ENCODE measurements at regions not wholly inside any gene's neighbourhood (a gene's known extent, or its start where the extent isn't known, plus 50 kb on each side); places are given as distances from the start of the nearest gene placed in this dataset.

DNA sequence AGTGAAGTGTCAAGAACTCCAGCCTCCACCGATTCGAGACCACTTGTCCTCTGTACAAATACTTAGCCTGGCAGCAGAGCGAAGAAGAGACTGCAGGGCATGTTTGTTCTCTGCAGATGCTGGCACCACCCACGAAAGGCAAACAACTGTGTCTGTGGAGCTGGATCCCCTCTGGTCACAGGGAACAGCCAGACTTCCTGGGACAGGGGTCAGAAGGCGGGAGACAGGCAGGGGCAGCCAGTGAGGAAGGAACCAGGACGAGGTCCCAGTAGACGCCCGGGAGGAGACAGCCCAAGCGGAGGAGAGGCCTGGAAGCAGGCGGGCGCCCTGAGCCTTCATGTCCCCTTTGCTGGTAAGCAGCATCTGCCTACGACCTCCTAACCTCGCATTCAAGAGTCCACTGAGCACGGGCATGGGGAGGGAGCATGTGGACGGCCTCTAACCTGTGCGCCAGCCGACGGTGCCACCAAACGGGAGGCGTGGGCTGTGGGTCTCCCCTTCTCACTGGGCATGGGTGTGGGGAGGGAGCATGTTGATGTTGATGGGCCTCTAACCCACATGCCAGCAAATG lies 265.5 kb downstream of the DLL1 start:
- peaks cover 8% of the 10 kb centered on the region for H3K27me3 ChIP-seq (ENCODE audit: insufficient read depth, low read length)
- no peaks in the 10 kb centered on the region for H3K9me3 ChIP-seq (ENCODE audit: low read depth, low read length)
- H3K4me3 ChIP-seq (ENCODE audit: low read length): no peak overlapping the region

DNA sequence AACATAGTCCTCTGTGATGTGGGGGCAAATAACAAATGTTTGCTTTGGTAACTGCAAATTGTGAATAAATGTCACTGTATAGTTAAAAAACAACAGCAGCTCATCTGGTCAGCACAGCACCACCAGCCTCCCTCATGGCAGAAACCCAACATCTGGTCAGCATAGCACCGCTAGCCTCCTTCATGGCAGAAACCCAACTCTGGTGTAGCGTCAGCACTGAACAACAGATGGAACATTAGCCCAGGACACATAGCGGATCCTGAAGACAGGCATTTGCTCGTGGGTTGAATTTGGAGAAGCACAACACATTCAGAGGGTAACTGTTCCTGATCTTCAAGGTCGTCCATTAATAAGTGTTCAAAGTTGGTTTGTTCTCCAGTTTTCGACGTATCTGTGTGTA lies 265.9 kb downstream of the DLL1 start:
- H3K27me3 ChIP-seq (ENCODE audit: insufficient read depth, low read length): peaks cover 8% of the 10 kb centered on the region
- no peaks in the 10 kb centered on the region for H3K9me3 ChIP-seq (ENCODE audit: low read depth, low read length)
- H3K4me1 ChIP-seq (ENCODE audit: insufficient read depth, low read length): no peaks in the 10 kb centered on the region
- H3K4me3 ChIP-seq (ENCODE audit: low read length): no peak overlapping the region

More for the DNA sequence above, 265.5 kb downstream of the DLL1 start:
- H3K4me1 ChIP-seq (ENCODE audit: insufficient read depth, low read length): no peaks in the 10 kb centered on the region

DNA sequence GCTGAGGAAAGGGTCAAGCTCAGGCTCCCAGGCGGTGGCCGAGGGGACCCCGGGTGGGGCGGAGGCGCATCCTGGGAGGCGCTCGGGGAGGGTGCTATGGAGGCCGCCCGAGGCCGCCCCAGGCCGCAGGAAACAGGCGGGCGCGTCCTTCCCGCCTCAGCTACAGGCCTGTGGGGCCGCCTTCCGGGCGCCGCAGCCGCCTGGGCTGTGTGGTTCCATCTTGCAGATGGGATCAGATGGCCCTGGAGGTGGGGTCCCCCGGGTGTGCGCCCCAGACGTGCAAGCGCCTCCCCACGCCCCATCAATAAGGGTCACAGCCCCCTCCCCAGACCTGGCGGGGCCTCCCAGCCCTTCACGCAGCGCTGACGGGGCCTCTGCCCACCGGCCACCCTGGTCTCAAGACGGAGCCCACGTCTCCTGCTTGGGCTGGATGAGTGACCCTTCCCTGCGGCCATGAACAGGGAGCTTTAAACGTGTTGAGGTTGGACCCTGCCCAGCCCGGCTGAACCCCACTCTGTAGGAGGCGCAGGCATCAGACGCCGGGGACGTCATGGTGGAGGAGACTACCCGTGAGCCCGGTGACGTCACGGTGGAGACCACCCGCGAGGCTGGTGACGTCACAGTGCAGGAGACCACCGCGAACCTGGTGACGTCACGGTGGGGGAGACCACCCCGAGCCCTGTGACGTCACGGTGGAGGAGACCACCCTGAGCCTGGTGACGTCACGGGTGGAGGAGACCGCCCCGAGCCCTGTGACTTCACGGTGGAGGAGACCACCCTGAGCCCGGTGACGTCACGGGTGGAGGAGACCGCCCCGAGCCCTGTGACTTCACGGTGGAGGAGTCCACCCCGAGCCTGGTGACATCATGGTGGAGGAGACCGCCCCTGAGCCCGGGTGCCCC lies 267.0 kb downstream of the DLL1 start:
- Histone ChIP-seq H3K4me3 (ENCODE audit: low read length) (no peak overlapping the region), H3K9me3 (ENCODE audit: low read depth, low read length) (no peaks in the 10 kb centered on the region), H3K4me1 (ENCODE audit: insufficient read depth, low read length) (no peaks in the 10 kb centered on the region), H3K27me3 (ENCODE audit: insufficient read depth, low read length) (peaks cover 8% of the 10 kb centered on the region)

DNA sequence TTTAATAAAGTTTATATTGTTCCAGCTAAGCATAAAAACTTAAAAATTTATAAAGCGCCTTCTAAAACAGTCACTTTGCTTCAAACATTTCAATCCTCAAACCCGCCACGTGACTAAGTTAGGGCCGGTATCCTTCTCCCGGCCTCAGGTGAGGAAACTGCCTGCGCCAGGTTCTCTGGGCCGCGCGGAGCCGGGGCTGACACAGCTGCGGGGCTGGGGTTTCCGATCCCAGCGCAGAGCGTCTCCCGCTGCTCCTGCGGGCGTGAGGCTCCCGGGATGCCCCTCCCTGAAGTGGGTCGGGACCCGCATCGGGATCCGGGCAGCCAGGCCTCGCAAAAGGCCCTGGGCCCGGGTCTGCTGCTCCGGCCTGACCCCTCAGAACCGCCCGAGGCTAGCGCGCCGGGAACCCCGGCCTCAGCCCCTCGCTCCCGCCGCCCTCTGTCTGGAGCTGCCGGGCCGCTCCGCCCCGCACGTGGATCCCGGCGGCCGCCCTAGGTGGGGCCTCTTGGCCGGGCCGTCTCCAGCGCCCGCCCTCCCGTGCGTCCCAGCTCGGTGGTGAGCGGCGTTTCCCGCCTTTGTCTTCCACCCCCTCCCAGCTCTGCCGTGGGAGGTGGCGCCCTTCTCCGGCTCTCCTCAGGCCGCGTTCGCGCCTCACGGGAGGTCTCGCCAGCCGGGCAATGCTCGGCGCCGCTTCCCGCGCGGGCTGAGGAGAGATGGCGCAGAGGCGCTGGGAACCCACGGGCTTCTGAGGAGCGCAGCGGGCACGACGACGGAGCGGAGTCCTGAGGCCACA lies 267.9 kb downstream of the DLL1 start:
- no peak overlapping the region for H3K4me3 ChIP-seq (ENCODE audit: low read length)
- H3K27me3 ChIP-seq (ENCODE audit: insufficient read depth, low read length): peaks cover 8% of the 10 kb centered on the region
- H3K4me1 ChIP-seq (ENCODE audit: insufficient read depth, low read length): no peaks in the 10 kb centered on the region
- H3K9me3 ChIP-seq (ENCODE audit: low read depth, low read length): no peaks in the 10 kb centered on the region

DNA sequence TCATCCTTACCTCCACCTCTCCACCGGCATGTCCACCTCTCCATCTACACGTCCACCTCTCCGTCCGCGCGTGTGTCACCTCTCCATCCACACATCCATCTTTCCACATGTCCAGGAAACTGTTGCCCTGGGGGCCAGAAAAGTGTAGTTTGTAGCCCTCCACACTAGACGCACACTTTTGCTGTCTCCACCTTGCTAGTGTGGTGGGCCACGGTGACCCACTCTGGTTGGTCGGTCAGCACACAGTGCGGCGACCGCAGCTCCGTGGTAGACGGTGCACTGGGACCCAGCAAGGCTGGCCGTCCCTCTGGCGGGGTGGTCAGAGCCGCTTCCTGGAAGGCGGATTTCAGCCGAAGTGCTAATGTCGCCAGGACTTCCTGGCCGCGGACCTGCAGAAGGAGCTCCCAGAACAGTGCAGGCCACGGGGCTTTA lies 268.6 kb downstream of the DLL1 start:
- H3K4me3 ChIP-seq (ENCODE audit: low read length): no peak overlapping the region
- peaks cover 8% of the 10 kb centered on the region for H3K27me3 ChIP-seq (ENCODE audit: insufficient read depth, low read length)
- H3K9me3 ChIP-seq (ENCODE audit: low read depth, low read length): no peaks in the 10 kb centered on the region
- H3K4me1 ChIP-seq (ENCODE audit: insufficient read depth, low read length): no peaks in the 10 kb centered on the region

DNA sequence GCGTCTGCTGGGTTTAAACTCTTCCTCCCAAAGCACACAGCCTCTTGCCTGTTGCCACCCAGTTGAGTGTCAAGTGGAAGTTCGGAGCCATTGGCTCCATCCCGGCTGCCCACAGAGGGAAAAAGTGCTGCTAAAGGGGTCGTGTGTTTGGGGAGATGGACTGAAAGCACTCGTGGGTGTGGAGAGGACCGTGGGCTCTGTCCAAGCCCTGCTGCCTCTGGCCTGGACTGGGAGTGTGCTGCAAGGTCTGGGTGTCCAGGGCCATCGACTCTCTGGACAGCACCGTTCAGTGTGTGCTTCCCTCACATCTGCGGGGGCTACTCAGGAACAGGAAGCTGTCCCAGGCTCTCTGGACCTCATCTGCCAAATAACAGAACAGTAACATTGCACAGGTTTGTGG lies 269.3 kb downstream of the DLL1 start:
- Histone ChIP-seq H3K4me3 (ENCODE audit: low read length) (no peak overlapping the region), H3K4me1 (ENCODE audit: insufficient read depth, low read length) (no peaks in the 10 kb centered on the region), H3K9me3 (ENCODE audit: low read depth, low read length) (no peaks in the 10 kb centered on the region), H3K27me3 (ENCODE audit: insufficient read depth, low read length) (peaks cover 8% of the 10 kb centered on the region)

DNA sequence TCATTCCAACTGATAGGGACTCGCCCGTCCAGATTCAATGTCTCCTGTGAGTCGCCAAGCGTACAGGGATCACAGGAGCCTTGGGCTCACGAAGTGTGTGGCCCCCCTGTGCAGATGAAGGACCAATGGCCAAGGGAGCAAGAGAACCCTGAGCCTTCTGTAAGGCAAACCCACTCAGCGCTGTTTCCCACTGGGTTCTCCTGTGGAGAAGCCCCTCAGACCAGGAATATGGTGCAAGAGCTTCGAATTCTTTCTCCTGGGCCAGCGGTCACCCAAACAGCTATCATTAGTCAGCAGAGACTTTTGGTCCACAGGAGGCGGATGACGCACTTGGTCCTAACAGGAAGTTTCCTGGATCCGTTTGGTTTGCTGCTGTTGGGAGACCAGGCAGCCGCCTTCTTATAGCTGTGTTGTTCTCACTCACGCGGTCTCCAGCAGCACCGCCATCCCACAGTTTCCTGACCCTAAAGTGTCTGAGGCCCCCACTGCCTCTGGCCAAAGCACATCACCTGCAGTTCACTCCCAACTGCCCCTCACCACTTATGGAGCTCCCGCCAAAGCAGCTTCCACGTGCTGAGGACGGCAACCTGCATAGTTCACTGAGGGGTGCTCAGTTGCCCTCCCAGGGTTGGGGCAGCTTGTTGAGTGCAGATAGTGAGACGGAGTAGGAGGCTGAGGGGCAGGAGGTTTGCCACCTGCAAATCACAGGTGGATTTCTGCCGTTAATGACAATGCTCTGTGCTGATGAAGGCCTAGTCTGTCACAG lies 268.6 kb downstream of the ERMARD start:
- H3K27me3 ChIP-seq (ENCODE audit: insufficient read depth, low read length): peaks cover 12% of the 10 kb centered on the region
- H3K9me3 ChIP-seq (ENCODE audit: low read depth, low read length): no peaks in the 10 kb centered on the region
- no peak overlapping the region for H3K4me3 ChIP-seq (ENCODE audit: low read length)
- no peaks in the 10 kb centered on the region for H3K4me1 ChIP-seq (ENCODE audit: insufficient read depth, low read length)

DNA sequence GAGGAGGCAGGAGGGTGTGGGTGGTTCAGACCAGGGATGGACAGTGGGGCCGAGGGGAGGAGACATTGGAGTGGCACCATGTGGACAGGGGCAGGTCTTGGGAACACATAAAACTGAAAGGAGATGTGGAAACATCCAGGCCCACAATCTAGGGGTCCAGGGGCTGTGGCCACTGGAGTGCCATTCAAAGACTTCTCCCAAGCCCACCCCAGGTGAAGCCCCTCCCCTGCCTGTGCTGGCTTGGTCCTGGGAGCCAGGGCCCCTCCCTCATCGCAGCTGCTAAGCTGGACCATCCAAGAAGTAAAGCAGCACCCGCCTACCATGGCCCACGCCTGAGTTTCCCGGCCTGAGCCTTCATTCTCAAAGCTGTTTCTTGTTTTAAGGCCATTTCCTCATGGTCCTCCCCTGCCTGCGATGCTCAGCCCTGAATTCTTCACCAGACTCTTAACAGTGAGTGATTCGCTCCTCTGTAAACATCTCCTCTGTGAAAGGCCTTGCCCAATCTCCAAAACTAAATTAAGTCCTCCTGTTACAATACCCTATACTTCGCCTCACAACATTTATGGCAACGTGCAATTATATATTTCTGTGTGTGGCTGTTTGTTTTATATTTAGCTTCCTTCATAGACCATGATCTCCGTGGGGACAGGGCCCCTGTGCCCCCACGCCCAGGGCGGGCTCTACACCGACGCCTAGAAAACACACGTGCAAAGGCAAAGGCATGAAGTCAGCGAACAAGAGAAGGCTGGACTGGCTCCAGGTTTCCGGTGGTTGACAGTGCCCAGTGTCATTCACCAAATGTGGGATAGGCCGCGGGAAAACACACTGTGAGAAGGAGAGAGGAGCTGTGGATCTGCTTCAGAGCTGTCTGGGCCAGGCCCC lies 267.8 kb downstream of the ERMARD start:
- H3K4me3 ChIP-seq (ENCODE audit: low read length): no peak overlapping the region
- no peaks in the 10 kb centered on the region for H3K4me1 ChIP-seq (ENCODE audit: insufficient read depth, low read length)
- H3K9me3 ChIP-seq (ENCODE audit: low read depth, low read length): no peaks in the 10 kb centered on the region
- H3K27me3 ChIP-seq (ENCODE audit: insufficient read depth, low read length): peaks cover 13% of the 10 kb centered on the region

DNA sequence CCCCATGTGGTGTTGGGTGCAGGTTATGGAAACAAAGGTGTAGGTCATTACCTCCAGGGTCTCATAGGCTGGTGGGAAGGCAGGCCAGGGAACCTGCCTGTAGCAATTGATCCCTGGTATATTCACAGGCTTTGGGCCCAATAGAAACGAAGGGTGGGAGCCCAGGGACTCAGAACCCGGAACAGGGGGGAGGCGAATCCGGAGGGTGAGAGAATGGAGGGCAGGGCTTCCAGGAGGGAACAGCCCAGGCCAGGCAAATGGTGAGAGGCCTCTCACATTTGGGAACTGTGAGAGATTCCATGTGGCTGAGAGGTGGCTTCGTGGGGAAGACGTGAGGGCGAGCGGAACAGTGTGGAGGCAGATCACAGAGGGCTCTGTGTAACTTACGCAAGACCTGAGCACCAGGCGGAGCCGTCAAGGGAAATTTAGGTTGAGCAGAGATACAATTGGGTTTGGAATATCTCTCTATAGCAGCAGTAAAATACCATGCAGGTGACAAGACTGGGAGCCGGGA lies 267.1 kb downstream of the ERMARD start:
- no peaks in the 10 kb centered on the region for H3K4me1 ChIP-seq (ENCODE audit: insufficient read depth, low read length)
- H3K27me3 ChIP-seq (ENCODE audit: insufficient read depth, low read length): peaks cover 18% of the 10 kb centered on the region
- H3K4me3 ChIP-seq (ENCODE audit: low read length): no peak overlapping the region
- no peaks in the 10 kb centered on the region for H3K9me3 ChIP-seq (ENCODE audit: low read depth, low read length)

DNA sequence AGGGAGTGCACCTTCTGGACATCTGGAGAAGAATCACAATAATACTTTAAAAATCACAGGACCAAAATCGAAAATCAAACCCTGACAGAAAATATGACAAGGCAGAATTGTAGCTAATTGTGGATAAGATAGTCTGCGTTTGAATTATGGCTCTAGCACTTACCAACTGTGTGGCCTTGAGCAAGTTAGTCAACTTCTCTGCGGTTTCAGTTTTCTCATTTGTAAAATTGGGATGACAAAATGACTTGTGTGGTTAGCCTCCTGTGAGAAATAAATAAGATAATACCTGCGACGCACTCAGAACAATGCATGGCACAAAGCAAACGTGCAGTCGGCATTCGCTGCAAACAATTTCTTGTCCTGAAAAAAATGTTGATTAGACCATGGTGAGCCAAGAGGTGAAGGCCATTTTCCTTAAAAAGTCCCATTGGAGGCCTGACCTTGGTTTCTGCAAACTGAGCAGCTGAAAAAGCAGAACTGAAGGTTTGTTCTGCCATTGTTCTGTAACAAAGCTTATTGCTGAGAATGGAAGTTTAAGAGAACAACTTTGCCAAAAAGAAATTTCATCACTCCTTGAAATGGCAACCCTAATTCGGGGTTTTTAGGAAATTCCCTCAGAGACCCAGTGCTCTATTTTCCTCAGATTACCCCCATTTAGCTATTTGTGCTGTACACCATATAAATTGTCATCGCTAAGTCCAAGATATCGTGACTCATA lies 266.3 kb downstream of the ERMARD start:
- Histone ChIP-seq H3K27me3 (ENCODE audit: insufficient read depth, low read length) (peaks cover 15% of the 10 kb centered on the region), H3K9me3 (ENCODE audit: low read depth, low read length) (no peaks in the 10 kb centered on the region), H3K4me3 (ENCODE audit: low read length) (no peak overlapping the region), H3K4me1 (ENCODE audit: insufficient read depth, low read length) (no peaks in the 10 kb centered on the region)

DNA sequence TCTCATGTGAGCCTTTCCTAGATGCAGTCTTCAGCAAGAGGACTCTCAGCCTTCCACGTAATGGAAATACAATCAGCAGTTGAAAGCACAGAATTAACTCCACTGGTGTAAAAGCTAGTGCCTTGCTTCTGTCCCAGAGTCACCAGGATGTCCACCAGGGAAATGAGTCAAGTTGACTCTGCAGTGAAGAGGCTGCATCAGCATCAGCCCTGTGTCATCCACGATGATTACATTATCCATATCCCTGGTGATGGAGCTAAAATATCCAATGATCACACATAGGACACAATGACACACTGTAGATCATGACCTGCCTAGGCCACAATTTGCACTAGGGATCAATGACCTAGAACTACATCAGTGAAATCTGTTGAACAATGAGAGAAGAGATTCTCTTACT lies 262.4 kb downstream of the ERMARD start:
- Histone ChIP-seq H3K4me1 (ENCODE audit: insufficient read depth, low read length) (no peaks in the 10 kb centered on the region), H3K9me3 (ENCODE audit: low read depth, low read length) (no peaks in the 10 kb centered on the region), H3K27me3 (ENCODE audit: insufficient read depth, low read length) (peaks cover 10% of the 10 kb centered on the region), H3K4me3 (ENCODE audit: low read length) (no peak overlapping the region)

DNA sequence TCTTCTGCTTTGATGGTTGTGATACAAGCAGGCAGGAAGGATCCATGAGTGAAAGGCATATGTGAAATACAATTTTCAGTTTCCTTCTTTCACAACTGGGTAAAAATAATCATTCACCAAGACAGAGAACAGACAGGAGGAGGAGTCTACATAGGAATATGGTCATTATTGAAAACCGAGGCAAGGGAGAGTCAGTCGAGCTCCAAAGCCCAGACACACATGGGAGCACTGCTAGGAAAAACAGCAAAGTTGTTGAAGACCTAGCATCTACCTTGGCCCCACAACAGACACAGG lies 260.6 kb downstream of the ERMARD start:
- H3K9me3 ChIP-seq (ENCODE audit: low read depth, low read length): no peaks in the 10 kb centered on the region
- peaks cover 10% of the 10 kb centered on the region for H3K27me3 ChIP-seq (ENCODE audit: insufficient read depth, low read length)
- no peak overlapping the region for H3K4me3 ChIP-seq (ENCODE audit: low read length)
- no peaks in the 10 kb centered on the region for H3K4me1 ChIP-seq (ENCODE audit: insufficient read depth, low read length)

DNA sequence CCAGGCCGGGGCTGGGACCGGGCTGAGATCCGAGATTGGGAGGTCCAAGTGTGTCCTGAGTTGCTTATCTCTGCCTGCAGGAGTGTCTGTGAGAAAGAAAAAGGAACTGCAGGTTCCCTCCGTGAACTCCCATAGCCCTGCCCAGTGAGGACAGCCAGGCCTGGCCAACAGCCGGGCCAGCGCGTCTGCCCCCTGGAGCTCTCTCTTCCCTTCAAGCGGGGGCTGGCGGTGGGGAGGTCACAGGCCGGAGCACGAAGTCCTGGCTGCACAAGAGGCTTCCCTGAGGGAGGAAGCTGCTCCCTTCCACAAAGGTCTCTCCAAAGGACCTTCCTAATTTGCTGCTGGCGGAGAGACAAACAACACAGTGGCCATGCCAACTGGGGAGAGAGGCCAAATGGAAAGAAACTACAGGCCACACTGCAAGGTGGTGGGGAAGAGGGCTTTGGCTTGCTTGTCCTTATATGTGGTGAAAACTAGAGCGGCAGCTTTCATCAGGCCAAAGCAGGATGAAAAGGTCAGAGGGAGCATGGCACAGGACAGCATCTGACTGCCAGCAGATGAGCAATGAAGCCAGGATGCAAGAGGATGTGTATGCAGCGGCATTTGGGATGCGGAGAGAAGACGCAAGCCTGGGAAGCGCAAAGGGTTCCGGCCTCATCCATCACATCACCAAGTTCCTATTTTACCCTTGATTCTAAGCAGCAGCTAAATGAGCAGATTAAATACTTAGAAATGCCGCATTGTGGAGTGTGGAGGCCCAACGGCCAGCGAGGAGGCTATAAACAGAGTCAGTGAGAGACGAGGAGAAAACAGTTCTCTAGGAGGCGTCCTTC lies 260.0 kb downstream of the ERMARD start:
- Histone ChIP-seq H3K4me1 (ENCODE audit: insufficient read depth, low read length) (no peaks in the 10 kb centered on the region), H3K9me3 (ENCODE audit: low read depth, low read length) (no peaks in the 10 kb centered on the region), H3K27me3 (ENCODE audit: insufficient read depth, low read length) (peaks cover 10% of the 10 kb centered on the region), H3K4me3 (ENCODE audit: low read length) (no peak overlapping the region)

Measured in mononuclear cell (primary cell).